Endothelial cell of umbilical vein (primary cell): ENCODE measurements at regions not wholly inside any gene's neighbourhood (a gene's known extent, or its start where the extent isn't known, plus 50 kb on each side); places are given as distances from the start of the nearest gene placed in this dataset.

Experiments used
- BruUV-seq: library from RNA; stranded (reverse); fragments of 400-500 nt; replicated peaks from 2 replicates; lab custom pipeline; 2021; lab: Mats Ljungman, UMichigan
- CTCF ChIA-PET: fragments of 300-600, 350-600 bp; sonication (Branson Sonifier 250); formaldehyde crosslinking; loops from one replicate; lab custom pipeline; 2021; ENCODE audit warnings: antibody characterized with exemption, inconsistent platforms; lab: Charles Lee
- POLR2A ChIA-PET: fragments of 300-600, 350-600 bp; sonication (Branson Sonifier 250); formaldehyde crosslinking; loops from one replicate; lab custom pipeline; 2021; ENCODE audit warnings: antibody characterized with exemption, inconsistent platforms; lab: Charles Lee
- DNase-seq: peaks from one replicate; pipeline ENCODE4 v3.0.0-alpha.2; 2011; ENCODE audit warnings: low read depth, low spot score
- FAIRE-seq: peaks from 2 replicates; lab custom pipeline; 2011; peaks lifted over from hg19 to GRCh38; lab: Jason Lieb, UNC
- H2AFZ ChIP-seq: 2 replicates; pipeline ENCODE4 v1.6.0; 2012; ENCODE audit warnings: low read depth, low read length, control low read depth, inconsistent platforms
- H3K27ac ChIP-seq: 2 replicates; pipeline ENCODE4 v1.5.1; 2011; ENCODE audit warnings: low read depth, mild to moderate bottlenecking, control low read depth, low read length, moderate library complexity; ENCODE audit not compliant: insufficient read depth
- H3K27me3 ChIP-seq, 2 experiments: 2 replicates each; pipeline versions ENCODE4 v1.6.0 to v1.6.1; 2011; ENCODE audit warnings: low read length in 2 of 2, mixed read lengths in 1 of 2; ENCODE audit not compliant: control insufficient read depth in 2 of 2, insufficient read depth in 2 of 2
- H3K36me3 ChIP-seq, 2 experiments: 2 replicates in 1 of 2; 3 replicates in 1 of 2; pipeline ENCODE4 v1.5.1; 2011; ENCODE audit warnings: low read length in 2 of 2, mild to moderate bottlenecking in 1 of 2, moderate library complexity in 1 of 2; ENCODE audit not compliant: control insufficient read depth in 2 of 2, insufficient read depth in 2 of 2; ENCODE audit errors: extremely low read depth in 1 of 2
- H3K4me1 ChIP-seq: 3 replicates; pipeline ENCODE4 v1.5.1; 2011; ENCODE audit warnings: mild to moderate bottlenecking, low read length; ENCODE audit not compliant: control insufficient read depth, insufficient read depth; ENCODE audit errors: extremely low read depth
- H3K4me2 ChIP-seq: 2 replicates; pipeline ENCODE4 v1.6.1; 2011; ENCODE audit warnings: low read length, control low read depth, mixed read lengths; ENCODE audit not compliant: insufficient read depth
- H3K4me3 ChIP-seq, 3 experiments: fragments of 200-600 bp in 1 of 3; sonication (generic), shearing (Covaris generic) in 1 of 3; replicated peaks in 1 of 3; 2 replicates each; pipeline ENCODE4 v1.5.1; 2011 to 2016; ENCODE audit warnings: control low read depth in 3 of 3, low read length in 3 of 3, mild to moderate bottlenecking in 2 of 3, inconsistent platforms in 1 of 3, low read depth in 1 of 3, moderate library complexity in 1 of 3; ENCODE audit not compliant: insufficient read depth in 1 of 3
- H3K79me2 ChIP-seq: 2 replicates; pipeline ENCODE4 v1.6.0; 2012; ENCODE audit warnings: low read length, inconsistent platforms; ENCODE audit not compliant: control insufficient read depth, insufficient read depth
- H3K9ac ChIP-seq: replicated peaks from 2 replicates; pipeline ENCODE3; 2011; ENCODE audit warnings: low read length, control low read depth; ENCODE audit not compliant: insufficient read depth; ENCODE audit errors: extremely low read depth
- H3K9me1 ChIP-seq: replicated peaks from 3 replicates; pipeline ENCODE4 v1.6.0; 2011; ENCODE audit warnings: mild to moderate bottlenecking, low read length; ENCODE audit not compliant: control insufficient read depth, insufficient read depth; ENCODE audit errors: extremely low read depth
- H3K9me3 ChIP-seq: replicated peaks from 2 replicates; pipeline ENCODE4 v1.5.1; 2012; ENCODE audit warnings: low read length, inconsistent platforms; ENCODE audit not compliant: control insufficient read depth, insufficient read depth
- H4K20me1 ChIP-seq: replicated peaks from 2 replicates; pipeline ENCODE3; 2011; ENCODE audit warnings: mild to moderate bottlenecking, low read length; ENCODE audit not compliant: control insufficient read depth, insufficient read depth; ENCODE audit errors: extremely low read depth
- FOS ChIP-seq: IDR thresholded peaks from 2 replicates; pipeline ENCODE4 v1.6.1; 2011; ENCODE audit warnings: mild to moderate bottlenecking, low read length, moderate library complexity, borderline replicate concordance; ENCODE audit not compliant: insufficient read depth
- GATA2 ChIP-seq: IDR thresholded peaks from 2 replicates; pipeline ENCODE4 v1.7.0; 2011; ENCODE audit warnings: low read depth, mild to moderate bottlenecking, moderate library complexity, mixed read lengths, low read length; ENCODE audit not compliant: insufficient read length, insufficient read depth
- MYC ChIP-seq: IDR thresholded peaks from one replicate; pipeline ENCODE4 v1.6.1; 2011; ENCODE audit warnings: mild to moderate bottlenecking, low read depth, low read length
- POLR2A ChIP-seq: IDR thresholded peaks from 2 replicates; pipeline ENCODE4 v1.6.1; 2012; ENCODE audit warnings: low read depth, mild to moderate bottlenecking, control low read depth, low read length
- dilution Hi-C: fragments of 300-500 bp; cut with MboI; formaldehyde crosslinking; loops from one replicate; pipeline ENCODE4 v1.15.0; 2019; ENCODE audit warnings: low sequenced_read_pairs; ENCODE audit not compliant: extremely low pct_ligation_motif_present
- intact Hi-C: fragments of 100-400 bp; cut with micrococcal nuclease; formaldehyde crosslinking; loops from one replicate; pipeline ENCODE4 v1.10.0; 2022
- TF ChIP-seq, protein P1 (sequence below): IDR thresholded peaks from 2 replicates; pipeline ENCODE4 v1.6.1; 2011; ENCODE audit not compliant: insufficient read depth, insufficient read length
- TF ChIP-seq, protein P2 (sequence below), 2 donors: IDR thresholded peaks; 1 replicate in 1 of 2; 2 replicates in 1 of 2; pipeline ENCODE4 v1.5.1; 2011; ENCODE audit warnings: low read length in 2 of 2, mild to moderate bottlenecking in 2 of 2, moderate library complexity in 2 of 2, control low read depth in 1 of 2, inconsistent platforms in 1 of 2, low read depth in 1 of 2; ENCODE audit not compliant: insufficient read depth in 1 of 2; ENCODE audit errors: extremely low read depth in 1 of 2

GRCh38 chr10:124222318-124222987 is 129.1 kb upstream of the CHST15 start:
- intact Hi-C loops = no loop called here
- FAIRE-seq = no peak
- Histone ChIP-seq H4K20me1 (no peaks in the 10 kb centered on the region), H3K36me3 (no peaks in the 10 kb centered on the region), H3K9me1 (no peaks in the 10 kb centered on the region), H3K79me2 (no peaks in the 10 kb centered on the region), H3K9ac (no peak overlapping the region), H3K27ac (no peak overlapping the region), H3K27me3 (no peaks in the 10 kb centered on the region), H2AFZ (no peak overlapping the region), H3K9me3 (no peaks in the 10 kb centered on the region), H3K4me1 (peaks cover 9% of the 10 kb centered on the region), H3K4me3 (no peak overlapping the region), H3K4me2 (no peak overlapping the region)
- CTCF ChIA-PET = interaction anchor here (1.4 kb wide), 1 partner anchor 228 kb away, joined by 5 read pairs; no protein-coding TSS in a partner anchor
- POLR2A ChIA-PET = no interaction called here
- TF ChIP-seq FOS = no peak
- TF ChIP-seq, protein P1, sequence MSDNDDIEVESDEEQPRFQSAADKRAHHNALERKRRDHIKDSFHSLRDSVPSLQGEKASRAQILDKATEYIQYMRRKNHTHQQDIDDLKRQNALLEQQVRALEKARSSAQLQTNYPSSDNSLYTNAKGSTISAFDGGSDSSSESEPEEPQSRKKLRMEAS = no peak
- TF ChIP-seq, protein P2, sequence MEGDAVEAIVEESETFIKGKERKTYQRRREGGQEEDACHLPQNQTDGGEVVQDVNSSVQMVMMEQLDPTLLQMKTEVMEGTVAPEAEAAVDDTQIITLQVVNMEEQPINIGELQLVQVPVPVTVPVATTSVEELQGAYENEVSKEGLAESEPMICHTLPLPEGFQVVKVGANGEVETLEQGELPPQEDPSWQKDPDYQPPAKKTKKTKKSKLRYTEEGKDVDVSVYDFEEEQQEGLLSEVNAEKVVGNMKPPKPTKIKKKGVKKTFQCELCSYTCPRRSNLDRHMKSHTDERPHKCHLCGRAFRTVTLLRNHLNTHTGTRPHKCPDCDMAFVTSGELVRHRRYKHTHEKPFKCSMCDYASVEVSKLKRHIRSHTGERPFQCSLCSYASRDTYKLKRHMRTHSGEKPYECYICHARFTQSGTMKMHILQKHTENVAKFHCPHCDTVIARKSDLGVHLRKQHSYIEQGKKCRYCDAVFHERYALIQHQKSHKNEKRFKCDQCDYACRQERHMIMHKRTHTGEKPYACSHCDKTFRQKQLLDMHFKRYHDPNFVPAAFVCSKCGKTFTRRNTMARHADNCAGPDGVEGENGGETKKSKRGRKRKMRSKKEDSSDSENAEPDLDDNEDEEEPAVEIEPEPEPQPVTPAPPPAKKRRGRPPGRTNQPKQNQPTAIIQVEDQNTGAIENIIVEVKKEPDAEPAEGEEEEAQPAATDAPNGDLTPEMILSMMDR (IDR thresholded peaks at IDR 0.05; ENCODE audit: extremely low read depth in 1 of 2, insufficient read depth in 1 of 2, low read depth in 1 of 2, low read length in 2 of 2) = no peak
- no peak for TF ChIP-seq MYC
- TF ChIP-seq GATA2 = no peak
- TF ChIP-seq POLR2A = no peak
- dilution Hi-C loops = no loop called here
- DNase-seq = no peak
- no TSS peak for BruUV-seq
